ENCODE measurements at regions not wholly inside any gene's neighbourhood (a gene's known extent, or its start where the extent isn't known, plus 50 kb on each side); places are given as distances from the start of the nearest gene placed in this dataset.
"Not testable (repeated sequence)": the region's sequence is repeated elsewhere in the genome, so short reads cannot be mapped to it uniquely, and the experiment has no call there.

DNA sequence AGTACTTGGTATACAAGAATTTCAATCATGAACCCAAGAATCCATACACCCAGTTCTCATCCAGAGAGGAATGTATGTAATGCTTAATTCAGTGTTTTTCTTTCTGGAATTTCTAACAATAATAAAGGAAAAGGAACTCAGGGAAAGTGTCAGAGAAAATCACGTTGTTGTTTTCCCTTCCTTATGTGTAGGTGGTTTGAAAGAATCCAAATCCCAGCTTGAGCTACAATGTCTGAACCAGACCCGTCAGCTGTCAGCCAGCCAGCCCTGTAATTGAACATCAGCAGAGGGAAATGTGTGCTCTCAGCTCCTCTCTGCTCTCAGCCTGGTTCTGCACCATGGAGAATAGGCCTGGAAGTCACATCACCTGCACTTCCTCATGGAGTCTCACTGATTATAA is 126.5 kb downstream of the TMEM30B start:
- no peak for DNase-seq

DNA sequence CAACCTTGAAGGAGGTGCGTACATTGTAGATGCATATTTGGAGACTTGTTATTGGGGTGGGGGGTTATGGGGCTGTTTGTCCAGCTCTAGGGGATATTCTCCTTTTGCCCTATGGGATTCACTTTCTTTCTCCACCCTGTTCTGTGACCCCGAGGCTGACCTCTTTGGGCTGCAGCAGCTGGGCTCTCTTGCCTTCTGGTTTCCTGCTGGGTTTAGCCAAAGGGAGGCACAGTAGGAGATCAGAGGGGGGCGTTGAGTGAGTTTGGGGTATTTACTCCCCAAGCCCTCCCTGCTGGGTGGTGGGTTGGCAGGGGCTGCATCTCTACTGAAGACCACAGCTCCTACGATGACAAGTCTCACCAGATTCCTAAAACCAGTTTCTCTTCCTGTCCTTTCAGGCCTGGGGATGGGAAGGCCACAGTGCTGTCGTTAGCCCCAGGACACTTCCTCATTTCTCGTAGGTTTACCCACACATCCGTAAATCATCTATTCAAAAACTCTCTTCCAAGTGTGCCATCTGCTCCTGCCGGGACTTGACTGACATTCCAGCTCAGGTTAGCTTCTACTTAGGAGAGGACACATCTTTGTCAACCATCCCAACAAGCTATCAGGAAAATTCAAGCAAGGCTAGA is 127.1 kb downstream of the TMEM30B start:
- DNase-seq = no peak

DNA sequence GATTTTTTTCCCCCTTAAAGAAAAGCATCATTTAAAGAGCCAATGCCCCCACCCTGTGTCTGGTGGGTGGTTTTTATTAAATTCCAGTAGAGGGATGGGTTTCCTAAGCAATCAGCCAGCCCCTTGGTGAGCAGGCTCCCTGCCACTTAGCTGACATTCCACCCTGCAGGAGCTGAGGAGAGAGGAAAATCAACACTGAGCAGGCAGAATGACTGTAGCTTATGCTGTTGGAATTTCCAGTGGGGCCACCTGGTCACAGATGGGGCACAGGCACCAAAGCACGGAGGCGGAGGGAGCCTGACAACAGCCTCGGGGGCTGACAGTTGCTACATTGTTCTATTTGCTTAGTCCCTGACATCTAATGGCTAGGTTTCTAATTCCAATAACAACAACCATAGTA is 127.7 kb downstream of the TMEM30B start:
- no peak for DNase-seq

DNA sequence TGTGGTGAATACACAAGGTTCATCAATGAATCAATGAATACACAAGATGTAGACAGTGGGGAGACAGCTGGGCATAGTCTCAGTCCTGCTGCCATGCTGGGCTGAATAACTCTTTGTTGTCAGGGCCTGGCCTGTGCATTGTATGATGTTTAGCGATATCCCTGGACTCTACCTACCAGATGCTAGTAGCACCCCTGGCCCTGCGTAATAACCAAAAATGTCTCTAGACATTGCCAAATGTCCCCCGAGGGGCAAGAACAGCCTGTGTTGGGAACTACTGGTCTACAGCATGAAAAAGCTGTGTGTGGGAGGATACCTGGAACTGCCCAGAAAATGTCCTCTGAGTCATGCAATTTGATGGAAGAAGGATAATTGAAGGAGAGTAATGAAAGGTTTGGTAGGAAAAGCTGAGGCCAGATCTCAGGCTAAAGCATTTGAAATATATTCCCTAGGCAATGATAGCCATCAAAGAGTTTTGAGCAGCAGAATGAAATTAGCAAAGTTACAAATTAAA is 128.2 kb downstream of the TMEM30B start:
- DNase-seq = no peak

DNA sequence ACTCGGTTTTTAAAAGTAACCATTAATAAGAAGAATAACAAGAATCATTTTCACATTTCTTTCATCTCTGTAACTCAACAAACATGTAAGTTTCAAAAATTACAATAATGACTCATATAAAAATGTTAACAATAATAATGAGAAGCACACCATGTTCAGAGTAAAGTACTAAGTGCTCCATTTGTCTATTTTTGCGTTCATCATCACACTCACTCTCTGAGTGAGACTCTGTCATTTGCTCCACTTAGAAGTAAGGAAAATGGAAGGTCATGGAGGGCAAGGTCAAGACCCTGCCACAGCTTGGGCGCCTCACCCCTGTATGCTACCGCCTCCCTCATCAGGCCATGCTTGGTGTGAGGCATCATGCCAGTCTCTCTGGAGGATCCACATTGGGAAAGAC is 129.9 kb downstream of the TMEM30B start:
- no peak for DNase-seq

DNA sequence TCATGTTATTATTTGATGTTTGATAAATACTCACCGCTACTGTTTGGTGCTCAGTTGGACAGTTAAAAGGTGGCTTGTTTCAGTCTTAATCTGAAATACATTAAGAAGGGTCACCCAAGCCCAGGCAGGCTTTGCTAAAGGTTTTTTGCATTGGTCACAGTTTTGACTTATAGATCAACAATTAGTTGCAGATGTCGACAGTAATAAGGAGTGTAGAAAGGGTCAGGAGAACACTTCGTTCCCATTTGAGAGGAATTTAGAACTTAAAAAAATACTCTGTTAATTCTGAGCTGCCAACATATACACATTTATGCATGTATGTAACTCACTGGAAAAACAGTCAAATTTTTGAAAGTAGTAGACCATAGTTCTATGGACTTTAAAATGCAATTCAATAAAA is 130.3 kb downstream of the TMEM30B start:
- no peak for DNase-seq

DNA sequence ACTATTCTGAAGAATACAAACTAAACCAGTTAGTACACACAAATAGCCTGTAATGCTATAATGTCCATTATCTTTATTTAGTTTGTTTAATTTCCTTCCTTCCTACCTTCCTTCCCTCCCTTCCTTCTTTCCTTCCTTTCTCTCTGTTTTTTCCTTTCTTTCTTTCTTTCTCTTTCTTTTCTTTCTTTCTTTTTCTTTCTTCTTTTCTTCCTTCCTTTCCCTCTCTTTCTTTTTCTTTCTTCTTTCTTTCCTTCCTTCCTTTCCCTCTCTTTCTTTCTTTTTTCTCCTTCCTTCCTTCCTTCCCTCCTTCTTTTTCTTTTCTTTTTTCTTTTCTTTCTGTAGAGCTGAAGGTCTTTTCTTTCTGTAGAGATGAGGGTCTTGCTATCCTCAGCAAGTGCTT is 131.2 kb downstream of the TMEM30B start:
- no peak for DNase-seq

DNA sequence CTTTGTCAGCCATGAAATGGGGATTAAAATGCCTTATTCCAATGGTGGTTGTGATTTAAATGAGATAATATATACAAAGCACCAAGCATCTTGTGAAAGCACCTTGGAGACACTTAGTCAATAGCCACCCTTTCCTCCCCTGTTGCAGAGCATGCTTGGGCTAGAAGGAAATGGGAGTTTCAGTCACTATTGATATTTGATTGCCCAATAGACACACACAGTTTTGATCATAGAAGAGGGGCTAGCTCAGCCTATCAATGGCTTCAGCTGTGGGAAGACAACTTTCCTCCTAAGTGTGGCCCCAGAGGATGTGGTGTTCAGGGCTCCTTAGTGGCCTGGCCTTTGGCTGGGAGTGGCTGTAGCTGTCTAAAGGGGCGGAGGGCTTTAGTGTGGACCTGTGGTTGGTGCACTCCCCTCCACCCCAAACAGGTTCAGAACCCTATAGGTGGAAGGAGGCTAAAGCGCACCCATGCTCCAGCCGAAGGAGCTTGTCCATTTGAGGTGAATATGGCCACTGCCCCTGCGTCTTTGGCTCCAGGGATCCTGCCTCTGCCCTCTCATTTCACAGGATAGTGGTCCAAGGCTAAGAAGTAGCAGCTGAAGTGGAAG is 132.3 kb downstream of the TMEM30B start:
- DNase-seq = no peak

DNA sequence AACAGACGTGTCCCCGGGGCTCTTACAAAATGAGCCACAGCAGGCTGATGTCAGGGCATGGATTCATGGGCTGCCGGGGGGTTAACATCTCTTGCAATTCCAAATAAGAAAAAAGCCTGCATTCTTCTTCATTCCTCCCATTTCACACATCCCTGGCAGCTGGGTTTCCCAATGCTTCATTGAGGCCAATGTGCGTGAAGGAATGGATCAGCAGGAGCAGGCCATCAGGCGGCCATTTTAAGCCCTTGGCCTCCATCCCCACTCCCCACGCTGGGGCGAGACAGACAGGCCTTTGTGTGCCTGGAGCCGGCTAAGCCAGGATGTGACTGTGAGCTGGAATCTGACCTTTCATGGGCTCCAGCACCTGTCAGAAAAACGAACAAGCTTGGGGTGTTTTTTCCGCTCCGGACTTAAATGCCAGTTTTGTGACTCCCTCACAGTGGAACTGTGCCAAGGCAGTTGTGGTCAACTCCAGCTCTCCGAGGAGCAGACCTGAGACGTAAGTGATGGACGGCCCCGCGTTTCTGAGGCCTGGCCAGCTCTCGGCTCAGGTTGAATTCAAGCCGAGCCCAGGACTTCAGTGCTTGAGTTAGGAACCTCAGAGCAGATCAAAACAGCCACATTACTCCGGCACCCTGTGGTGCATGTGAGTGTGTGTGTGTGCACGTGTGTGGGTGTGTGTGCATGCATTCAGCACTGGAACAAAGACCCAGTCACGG is 133.1 kb downstream of the TMEM30B start:
- DNase-seq = no peak

DNA sequence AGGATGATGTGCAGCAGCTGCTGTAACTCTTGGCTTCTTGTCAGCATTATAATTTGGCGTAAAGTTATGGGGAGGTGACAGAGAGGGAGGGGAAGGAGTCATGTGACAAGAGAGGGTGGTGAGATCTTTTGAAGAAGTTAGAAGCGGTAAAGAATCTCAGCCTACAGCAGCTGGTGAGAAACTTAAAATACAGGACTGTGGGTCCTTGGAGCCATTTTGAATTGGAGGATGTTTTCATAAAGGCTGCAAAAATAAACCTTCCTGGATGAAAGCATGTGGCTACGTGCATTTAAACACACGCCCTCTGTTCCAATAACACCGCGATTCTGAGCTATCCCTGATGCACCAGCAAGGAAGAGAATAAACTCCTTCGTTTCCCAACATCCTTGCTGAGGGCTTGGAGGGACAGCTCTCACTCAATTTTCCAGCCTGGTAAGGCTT is 133.7 kb downstream of the TMEM30B start:
- DNase-seq = no peak

DNA sequence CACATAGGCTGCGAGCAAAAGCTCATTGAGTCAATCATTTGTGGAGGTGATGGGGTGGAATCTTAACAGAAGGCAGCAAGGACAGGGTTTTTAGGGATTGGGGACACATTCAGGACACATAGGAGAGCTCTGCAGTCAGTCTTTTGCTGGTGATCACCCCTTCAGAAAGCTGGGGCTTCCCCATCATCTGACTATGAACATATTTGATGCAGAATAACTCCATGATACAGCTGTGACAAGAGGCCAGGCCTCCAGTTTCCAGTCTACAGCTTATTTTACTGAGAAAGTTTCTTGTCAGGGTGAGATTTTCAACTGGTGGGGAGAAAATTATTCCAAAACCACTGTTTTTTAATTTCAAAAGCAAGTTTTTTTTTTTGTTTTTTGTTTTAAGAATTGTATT is 134.2 kb downstream of the TMEM30B start:
- no peak for DNase-seq

DNA sequence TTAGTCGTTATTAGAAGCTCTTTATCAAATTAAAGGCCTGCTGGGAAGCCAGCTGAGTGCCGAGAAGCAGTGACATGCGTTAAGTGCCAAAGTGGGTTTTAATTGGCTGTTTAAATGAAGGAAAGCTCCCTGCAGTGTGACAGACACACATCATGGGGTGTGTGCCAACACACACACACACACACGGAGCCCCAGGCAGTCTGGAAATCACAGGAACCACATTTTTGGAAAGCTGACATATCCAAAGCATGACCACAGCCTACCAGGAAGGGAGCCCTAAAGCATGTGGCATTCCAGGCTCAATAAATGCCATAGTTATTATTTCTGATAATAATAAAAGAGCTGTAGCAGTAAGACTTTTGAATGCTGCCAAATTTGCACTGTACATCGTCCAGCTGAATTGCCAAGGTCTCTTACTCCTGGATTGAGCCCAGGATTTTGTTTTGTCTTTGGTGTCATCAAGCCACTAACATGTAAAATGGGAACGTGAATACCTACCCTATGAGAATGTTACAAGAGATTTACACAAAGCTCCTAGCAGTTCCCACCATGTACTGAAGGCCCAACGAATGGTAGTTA is 135.1 kb downstream of the TMEM30B start:
- DNase-seq = no peak

DNA sequence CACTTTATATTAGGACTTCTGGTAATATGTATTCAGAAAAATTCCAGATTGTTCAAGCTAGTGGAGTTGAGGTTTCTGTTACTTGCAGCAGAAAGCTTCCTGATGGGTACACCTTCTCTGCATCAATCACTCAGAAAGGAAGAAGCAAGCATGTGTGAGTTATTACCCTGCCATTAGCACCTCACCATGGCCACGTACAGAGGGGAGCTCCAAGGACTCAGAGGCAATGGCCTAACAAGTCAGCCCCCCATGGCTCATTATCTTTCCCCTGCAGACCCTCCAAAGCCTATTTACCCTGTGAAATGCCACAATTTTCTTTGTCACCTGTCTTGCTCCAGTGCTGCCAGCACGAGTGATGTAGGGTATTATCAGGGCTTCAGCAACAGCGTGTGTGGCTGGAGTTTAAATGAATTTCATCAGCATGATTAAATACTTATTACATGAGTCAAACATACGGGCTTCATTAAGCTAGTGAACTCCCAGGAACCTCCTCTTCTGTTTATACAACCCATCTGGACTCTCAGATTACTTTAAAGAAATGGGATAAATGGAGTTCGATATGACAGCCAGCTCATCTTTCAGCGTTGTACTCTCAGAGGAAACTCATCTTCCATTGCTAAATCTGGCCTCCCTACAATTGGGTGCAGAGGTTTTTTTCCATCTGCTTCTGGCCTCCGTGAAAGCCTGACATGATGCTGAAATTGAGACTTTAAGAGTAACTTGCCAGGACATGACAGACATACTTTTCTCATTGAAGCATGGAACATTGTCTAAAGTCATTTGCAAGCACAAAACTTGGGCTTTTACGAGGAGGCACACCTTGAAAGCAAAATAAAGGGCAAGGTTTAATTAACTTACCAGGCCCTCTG is 135.9 kb downstream of the TMEM30B start:
- no peak for DNase-seq

DNA sequence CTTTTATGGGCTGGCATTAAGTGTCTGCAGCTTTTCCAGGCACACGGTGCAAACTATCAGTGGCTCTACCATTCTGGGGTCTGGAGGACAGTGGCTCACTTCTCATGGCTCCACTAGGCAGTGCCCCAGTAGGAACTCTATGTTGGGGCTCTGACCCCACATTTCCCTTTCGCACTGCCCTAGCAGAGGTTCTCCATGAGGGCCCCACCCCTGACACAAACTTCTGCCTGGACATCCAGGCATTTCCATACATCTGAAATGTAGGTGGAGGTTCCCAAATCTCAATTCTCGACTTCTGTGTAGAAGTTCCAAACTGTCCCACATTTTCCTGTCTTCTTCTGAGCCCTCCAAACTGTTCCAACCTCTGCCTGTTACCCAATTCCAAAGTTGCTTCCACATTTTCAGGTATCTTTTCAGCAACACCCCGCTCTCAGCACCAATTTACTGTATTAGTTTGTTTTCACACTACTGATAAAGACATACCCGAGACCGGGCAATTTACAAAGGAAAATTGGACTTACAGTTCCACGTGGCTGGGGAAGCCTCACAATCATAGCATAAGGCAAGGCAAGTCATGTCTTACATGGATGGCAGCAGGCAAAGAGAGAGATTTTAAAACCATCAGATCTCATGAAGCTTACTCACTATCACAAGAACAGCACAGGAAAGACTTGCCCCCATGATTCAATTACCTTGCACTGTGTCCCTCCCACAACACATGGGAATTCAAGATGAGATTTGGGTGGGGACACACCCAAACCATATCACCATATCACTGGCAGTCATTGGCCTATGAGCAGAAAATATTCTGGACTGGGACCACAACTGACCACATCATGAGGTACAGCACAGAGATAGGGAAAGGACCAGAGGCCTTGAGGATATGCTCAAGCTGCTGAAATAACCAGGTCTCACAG is 136.8 kb downstream of the TMEM30B start:
- DNase-seq = not testable (repeated sequence)

DNA sequence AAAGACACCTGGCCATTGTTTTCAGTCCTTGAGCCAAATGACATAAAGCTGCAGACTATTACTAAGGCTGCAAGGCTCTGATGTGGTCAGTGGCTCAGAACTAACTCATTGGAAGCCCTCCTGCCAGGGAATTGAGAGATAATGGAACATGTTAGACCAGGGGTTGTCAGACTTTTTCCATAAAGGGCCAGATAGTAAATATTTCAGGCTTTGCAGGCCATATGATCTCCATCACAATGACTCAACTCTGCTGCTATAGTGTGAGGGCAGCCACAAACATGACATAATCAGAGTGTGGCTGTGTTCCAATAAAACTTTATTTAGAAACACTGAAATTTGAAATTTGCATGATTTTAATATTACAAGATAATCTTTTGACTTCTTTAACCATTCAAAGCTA is 140.3 kb downstream of the TMEM30B start:
- no peak for DNase-seq

DNA sequence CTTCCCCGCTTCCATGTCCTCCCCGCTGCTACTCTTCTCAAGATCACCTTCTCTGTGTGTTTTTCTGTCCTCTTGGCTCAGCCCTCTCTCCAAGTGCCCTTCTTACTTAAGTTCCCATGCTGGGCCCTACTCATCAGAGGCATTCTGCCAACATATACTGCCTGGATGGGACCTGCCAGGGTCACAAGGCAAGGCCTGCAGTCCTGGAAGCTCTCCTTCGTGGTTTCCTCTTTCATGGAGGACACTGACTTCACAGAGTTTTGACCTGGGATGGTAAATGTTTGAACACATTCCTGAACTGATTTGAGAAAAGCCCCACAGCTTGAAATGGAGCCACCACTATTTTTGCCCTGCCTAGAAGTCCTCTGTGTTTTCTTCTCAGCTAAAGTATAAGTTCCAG is 140.9 kb downstream of the TMEM30B start:
- DNase-seq = no peak

DNA sequence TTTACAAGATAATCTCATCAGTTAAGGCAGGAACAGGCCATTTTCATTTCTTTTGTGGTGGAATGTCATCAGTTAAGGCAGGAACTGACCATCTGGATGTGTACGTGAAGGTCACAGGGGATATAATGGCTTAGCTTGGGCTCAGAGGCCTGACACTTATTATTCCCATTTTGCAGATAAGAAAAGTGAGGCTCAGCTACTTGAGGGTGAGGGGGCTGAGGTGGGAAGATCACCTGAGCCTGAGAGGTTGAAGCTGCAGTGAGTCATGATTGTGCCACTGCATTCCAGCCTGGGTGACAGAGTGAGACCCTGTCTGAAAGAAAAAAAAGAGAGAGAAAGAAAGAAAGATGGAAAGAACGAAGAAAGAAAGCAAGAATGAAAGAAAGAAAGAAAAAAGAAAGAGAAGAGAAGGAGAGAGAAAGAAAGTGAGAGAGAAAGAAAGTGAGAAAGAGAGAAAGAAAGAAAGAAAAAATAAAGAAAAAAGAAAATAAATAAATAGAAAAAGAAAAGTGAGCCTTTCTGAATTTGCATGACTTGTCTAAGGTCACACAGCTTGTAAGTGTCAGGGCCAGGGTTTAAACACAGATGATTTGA is 142.0 kb downstream of the TMEM30B start:
- no peak for DNase-seq

DNA sequence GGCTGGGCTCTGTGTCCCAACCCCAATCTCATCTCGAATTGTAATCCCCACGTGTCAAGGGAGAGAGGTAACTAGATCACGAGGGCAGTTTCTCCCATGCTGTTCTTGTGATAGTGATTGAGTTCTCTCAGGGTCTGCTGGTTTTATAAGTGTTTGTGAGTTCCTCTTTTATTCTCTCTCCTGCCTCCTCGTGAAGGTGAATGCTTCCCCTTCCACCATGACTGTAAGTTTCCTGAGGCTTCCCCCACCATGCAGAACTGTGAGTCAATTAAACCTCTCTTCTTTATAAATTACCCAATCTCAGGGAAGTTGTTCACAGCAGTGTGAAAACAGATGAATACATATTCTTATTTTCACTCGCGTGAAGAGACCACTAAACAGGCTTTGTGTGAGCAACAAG is 148.2 kb downstream of the TMEM30B start:
- DNase-seq = no peak

DNA sequence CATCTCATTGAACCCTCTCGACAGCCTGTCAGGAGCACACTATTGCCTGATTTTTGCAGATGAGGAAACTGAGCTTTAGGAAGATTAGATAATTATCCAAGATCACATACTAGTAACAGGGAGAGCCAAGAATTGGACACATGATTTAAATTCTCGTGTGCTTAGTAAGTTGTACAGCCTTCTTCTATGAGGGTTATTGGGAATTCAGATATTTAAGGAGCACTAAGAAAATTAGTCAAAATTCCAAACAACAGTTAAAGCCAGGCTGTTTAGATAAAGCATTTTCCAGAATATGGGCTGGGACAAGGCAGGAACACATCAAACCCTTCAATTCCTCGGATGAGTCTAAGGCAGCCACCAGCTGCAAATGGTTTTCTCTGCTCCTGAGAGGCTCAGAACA is 148.8 kb downstream of the TMEM30B start:
- DNase-seq = no peak

DNA sequence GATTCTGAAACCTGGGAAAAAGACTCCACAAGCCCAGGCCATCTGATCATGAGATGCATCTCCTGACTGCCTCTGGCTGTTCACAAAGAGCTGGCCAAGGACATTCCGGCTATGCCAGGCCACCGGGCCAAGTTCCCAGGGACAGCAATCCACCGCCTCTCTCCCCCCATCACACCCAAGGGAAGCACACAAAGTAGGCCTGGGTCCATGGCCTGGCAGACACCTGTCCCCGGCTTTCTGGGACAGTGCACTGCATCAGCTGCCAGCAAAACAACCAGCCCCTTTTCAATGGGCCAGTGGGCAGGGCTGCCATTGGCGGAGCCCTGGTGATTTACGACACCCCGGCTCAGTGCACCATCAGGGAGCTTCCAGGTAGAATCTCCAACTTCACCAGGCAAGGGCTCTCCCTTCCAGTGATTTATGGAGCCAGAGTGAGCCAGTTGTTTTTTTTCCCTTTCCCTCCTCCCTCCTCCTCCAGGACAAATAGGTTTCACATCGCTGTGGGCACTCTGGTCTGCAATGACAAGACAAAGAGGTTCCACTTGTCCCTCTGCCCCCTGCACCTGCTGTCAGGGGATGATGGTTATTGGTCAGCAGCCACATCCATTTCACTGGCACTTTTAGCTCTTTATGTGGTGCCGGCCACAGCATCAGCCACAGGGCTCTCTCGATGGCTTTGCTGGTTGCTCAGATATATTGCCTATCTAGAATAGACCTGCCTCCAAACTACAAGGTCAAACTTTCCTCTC is 149.6 kb downstream of the SLC38A6 start:
- DNase-seq = no peak
